Endodermal cell (in vitro differentiated cells): ENCODE measurements at regions not wholly inside any gene's neighbourhood (a gene's known extent, or its start where the extent isn't known, plus 50 kb on each side); places are given as distances from the start of the nearest gene placed in this dataset.

Experiments used
- DNase-seq: peaks from one replicate; pipeline ENCODE4 v3.0.0-alpha.2; 2017
- H3K27ac ChIP-seq: 2 replicates; pipeline ENCODE4 v1.5.1; 2013; ENCODE audit warnings: mild to moderate bottlenecking, low read depth, low read length, moderate library complexity
- H3K27me3 ChIP-seq: 2 replicates; pipeline ENCODE4 v1.6.1; 2013; ENCODE audit warnings: mild to moderate bottlenecking, low read length, moderate library complexity; ENCODE audit not compliant: insufficient read depth, control insufficient read depth, poor library complexity, severe bottlenecking
- H3K36me3 ChIP-seq: 2 replicates; pipeline ENCODE4 v1.7.0; 2013; ENCODE audit warnings: mild to moderate bottlenecking, low read length, moderate library complexity; ENCODE audit not compliant: control insufficient read depth, insufficient read depth
- H3K4me1 ChIP-seq: one replicate; pipeline ENCODE4 v1.7.0; 2013; ENCODE audit warnings: low read length; ENCODE audit not compliant: control insufficient read depth, insufficient read depth
- H3K4me3 ChIP-seq: 2 replicates; pipeline ENCODE4 v1.5.1; 2013; ENCODE audit warnings: mild to moderate bottlenecking, low read length, moderate library complexity
- H3K9ac ChIP-seq: 2 replicates; pipeline ENCODE4 v1.6.1; 2013; ENCODE audit warnings: mild to moderate bottlenecking, low read length, moderate library complexity; ENCODE audit not compliant: poor library complexity, severe bottlenecking; ENCODE audit errors: extremely low read depth
- H3K9me3 ChIP-seq: 2 replicates; pipeline ENCODE4 v1.6.1; 2013; ENCODE audit warnings: mild to moderate bottlenecking, low read length, moderate library complexity; ENCODE audit not compliant: control insufficient read depth
- H3K27ac Mint-ChIP-seq: 2 replicates; pipeline ENCODE4 v1.8.0; 2020; ENCODE audit warnings: mixed read lengths
- H3K27me3 Mint-ChIP-seq: 2 replicates; pipeline ENCODE4 v1.8.0; 2021; ENCODE audit warnings: mild to moderate bottlenecking, mixed read lengths; ENCODE audit not compliant: insufficient read depth
- H3K36me3 Mint-ChIP-seq: 2 replicates; pipeline ENCODE4 v1.8.0; 2020; ENCODE audit warnings: low read depth, mixed read lengths
- H3K4me1 Mint-ChIP-seq: 2 replicates; pipeline ENCODE4 v1.8.0; 2020; ENCODE audit warnings: mixed read lengths
- H3K4me3 Mint-ChIP-seq: 2 replicates; pipeline ENCODE4 v1.8.0; 2020; ENCODE audit warnings: mild to moderate bottlenecking, moderate library complexity, mixed read lengths
- H3K9me3 Mint-ChIP-seq: 2 replicates; pipeline ENCODE4 v1.8.0; 2020; ENCODE audit warnings: mild to moderate bottlenecking, mixed read lengths
- CTCF ChIP-seq: fragments of 200-600 bp; sonication (generic); conservative IDR thresholded peaks from 2 replicates; pipeline ENCODE4 v1.5.0; 2021; ENCODE audit warnings: antibody characterized with exemption, mild to moderate bottlenecking
- WGBS, 2 experiments: methylation state at CpG; one replicate each; pipeline versions ENCODE4 v1.1.5 to v1.1.7; 2013; ENCODE audit warnings: missing lambda C conversion rate in 2 of 2, mixed read lengths in 1 of 2; ENCODE audit not compliant: insufficient coverage in 1 of 2, insufficient read length in 1 of 2; 5-methylcytosine and 5-hydroxymethylcytosine counted together

- no peak overlapping the region for H3K4me3 Mint-ChIP-seq
- H3K9ac ChIP-seq, result no peak overlapping the region
- H3K27me3 ChIP-seq, result no peaks in the 10 kb centered on the region
- H3K27ac Mint-ChIP-seq, result no peak overlapping the region
- 93 to 94% methylated on average over 4 of the region's 4 CpGs for WGBS, 2 experiments
- H3K9me3 Mint-ChIP-seq, result peaks cover 15% of the 10 kb centered on the region
- peaks cover 11% of the 10 kb centered on the region for H3K9me3 ChIP-seq
- H3K27ac ChIP-seq, result no peak overlapping the region
- no peak for DNase-seq
- no peak for TF ChIP-seq CTCF
- no peaks in the 10 kb centered on the region for H3K4me1 ChIP-seq
- no peaks in the 10 kb centered on the region for H3K27me3 Mint-ChIP-seq
- no peaks in the 10 kb centered on the region for H3K36me3 Mint-ChIP-seq
- no peaks in the 10 kb centered on the region for H3K36me3 ChIP-seq
- no peaks in the 10 kb centered on the region for H3K4me1 Mint-ChIP-seq
- H3K4me3 ChIP-seq, result no peak overlapping the region
Measured at GRCh38 chr2:74751981-74752851, 81.7 kb upstream of the HK2 start.

- Histone ChIP-seq H3K27me3 (no peaks in the 10 kb centered on the region), H3K9me3 (peaks cover 11% of the 10 kb centered on the region), H3K36me3 (no peaks in the 10 kb centered on the region), H3K27ac (no peak overlapping the region), H3K4me3 (no peak overlapping the region), H3K9ac (no peak overlapping the region), H3K4me1 (no peaks in the 10 kb centered on the region)
- H3K27me3 Mint-ChIP-seq, result no peaks in the 10 kb centered on the region
- no peak for DNase-seq
- H3K4me3 Mint-ChIP-seq, result no peak overlapping the region
- no peak overlapping the region for H3K27ac Mint-ChIP-seq
- 87 to 88% methylated on average over 2 to 4 of the region's 4 CpGs for WGBS, 2 experiments
- TF ChIP-seq CTCF, result no peak
- no peaks in the 10 kb centered on the region for H3K36me3 Mint-ChIP-seq
- no peaks in the 10 kb centered on the region for H3K4me1 Mint-ChIP-seq
- peaks cover 23% of the 10 kb centered on the region for H3K9me3 Mint-ChIP-seq
Measured at GRCh38 chr2:74755386-74755785, 78.5 kb upstream of the HK2 start.

GRCh38 chr2:74756356-74756890 is 77.5 kb upstream of the HK2 start:
- Histone ChIP-seq H3K9me3 (peaks cover 11% of the 10 kb centered on the region), H3K9ac (no peak overlapping the region), H3K27ac (no peak overlapping the region), H3K4me3 (no peak overlapping the region), H3K4me1 (no peaks in the 10 kb centered on the region), H3K36me3 (no peaks in the 10 kb centered on the region), H3K27me3 (no peaks in the 10 kb centered on the region)
- no peaks in the 10 kb centered on the region for H3K36me3 Mint-ChIP-seq
- no peak overlapping the region for H3K4me3 Mint-ChIP-seq
- no peaks in the 10 kb centered on the region for H3K4me1 Mint-ChIP-seq
- peaks cover 23% of the 10 kb centered on the region for H3K9me3 Mint-ChIP-seq
- no peak for TF ChIP-seq CTCF
- no peaks in the 10 kb centered on the region for H3K27me3 Mint-ChIP-seq
- no peak overlapping the region for H3K27ac Mint-ChIP-seq
- no peak for DNase-seq
